IMR-90 (cell line): ENCODE measurements at regions not wholly inside any gene's neighbourhood (a gene's known extent, or its start where the extent isn't known, plus 50 kb on each side); places are given as distances from the start of the nearest gene placed in this dataset.

Experiments
- ATAC-seq: fragments of 200-7000 bp; cut with Tn5 transposase; 2 replicates; pipeline ENCODE4 v1.9.1; 2020; ENCODE audit warnings: low read depth, mild to moderate bottlenecking, moderate library complexity
- BruUV-seq: library from RNA; stranded (reverse); fragments of 400-500 nt; replicated peaks from 2 replicates; lab custom pipeline; 2021; lab: Mats Ljungman, UMichigan
- CTCF ChIA-PET: fragments of 300-600 bp; formaldehyde crosslinking; extraction: SDS; loops from one replicate; lab custom pipeline; 2021; ENCODE audit warnings: antibody characterized with exemption; lab: Yijun Ruan, JAX
- POLR2A ChIA-PET: fragments of 300-600 bp; sonication (Branson Sonifier 250); formaldehyde crosslinking; loops from one replicate; lab custom pipeline; 2022; ENCODE audit warnings: antibody characterized with exemption; ENCODE audit not compliant: unreplicated experiment; lab: Charles Lee
- DNase-seq: peaks from one replicate; pipeline ENCODE4 v3.0.0; 2013
- H2AFZ ChIP-seq: replicated peaks from 2 replicates; pipeline ENCODE3; 2013; ENCODE audit warnings: low read length, mild to moderate bottlenecking; ENCODE audit not compliant: poor library complexity
- H2AK5ac ChIP-seq: 2 replicates; pipeline ENCODE4 v1.6.1; 2013; ENCODE audit warnings: low read depth, low read length, inconsistent platforms
- H2AK9ac ChIP-seq: replicated peaks from 2 replicates; pipeline ENCODE3; 2013; ENCODE audit warnings: mild to moderate bottlenecking, low read depth, low read length, moderate library complexity; ENCODE audit not compliant: poor library complexity
- H2BK120ac ChIP-seq: 2 replicates; pipeline ENCODE4 v1.6.1; 2013; ENCODE audit warnings: low read depth, low read length, inconsistent platforms
- H2BK15ac ChIP-seq: 3 replicates; pipeline ENCODE4 v1.6.1; 2013; ENCODE audit warnings: low read depth, low read length, inconsistent platforms
- H2BK20ac ChIP-seq: 2 replicates; pipeline ENCODE4 v1.6.1; 2013; ENCODE audit warnings: low read depth, mild to moderate bottlenecking, inconsistent platforms, low read length, moderate library complexity
- H2BK5ac ChIP-seq: 2 replicates; pipeline ENCODE4 v1.6.1; 2013; ENCODE audit warnings: mild to moderate bottlenecking, low read depth, low read length, inconsistent platforms; ENCODE audit not compliant: poor library complexity, severe bottlenecking
- H3K14ac ChIP-seq: replicated peaks from 2 replicates; pipeline ENCODE4 v1.6.1; 2013; ENCODE audit warnings: low read depth, low read length, inconsistent platforms
- H3K18ac ChIP-seq: 2 replicates; pipeline ENCODE4 v1.6.1; 2013; ENCODE audit warnings: low read depth, low read length, control low read depth
- H3K23ac ChIP-seq: 2 replicates; pipeline ENCODE4 v1.6.1; 2013; ENCODE audit warnings: low read depth, low read length, inconsistent platforms
- H3K27ac ChIP-seq: 2 replicates; pipeline ENCODE4 v1.5.1; 2013; ENCODE audit warnings: mild to moderate bottlenecking, control low read depth, low read length; ENCODE audit not compliant: insufficient read depth
- H3K27me3 ChIP-seq: 2 replicates; pipeline ENCODE4 v1.6.1; 2013; ENCODE audit warnings: low read length; ENCODE audit not compliant: control insufficient read depth, insufficient read depth
- H3K36me3 ChIP-seq: 2 replicates; pipeline ENCODE4 v1.6.1; 2013; ENCODE audit warnings: low read length, mixed read lengths; ENCODE audit not compliant: control insufficient read depth, insufficient read depth
- H3K4ac ChIP-seq: 2 replicates; pipeline ENCODE4 v1.6.1; 2013; ENCODE audit warnings: low read depth, low read length, inconsistent platforms
- H3K4me1 ChIP-seq: 2 replicates; pipeline ENCODE4 v1.6.1; 2013; ENCODE audit warnings: low read length, mixed read lengths; ENCODE audit not compliant: control insufficient read depth, insufficient read depth
- H3K4me2 ChIP-seq: 2 replicates; pipeline ENCODE4 v1.6.1; 2013; ENCODE audit warnings: low read depth, mild to moderate bottlenecking, control low read depth, low read length, moderate library complexity
- H3K4me3 ChIP-seq: 2 replicates; pipeline ENCODE4 v1.5.1; 2013; ENCODE audit warnings: low read depth, mild to moderate bottlenecking, control low read depth, low read length, moderate library complexity; ENCODE audit not compliant: insufficient read depth
- H3K56ac ChIP-seq: 2 replicates; pipeline ENCODE4 v1.6.1; 2013; ENCODE audit warnings: low read length, inconsistent platforms; ENCODE audit not compliant: insufficient read depth; ENCODE audit errors: extremely low read depth
- H3K79me1 ChIP-seq, 2 experiments: 2 replicates each; pipeline ENCODE4 v1.6.1; 2013; ENCODE audit warnings: low read length in 2 of 2, inconsistent platforms in 1 of 2, low read depth in 1 of 2
- H3K9ac ChIP-seq: 2 replicates; pipeline ENCODE4 v1.6.1; 2013; ENCODE audit warnings: low read depth, low read length, control low read depth
- H3K9me1 ChIP-seq: 2 replicates; pipeline ENCODE4 v1.6.1; 2013; ENCODE audit warnings: low read length, inconsistent platforms; ENCODE audit not compliant: insufficient read depth
- H3K9me3 ChIP-seq: 2 replicates; pipeline ENCODE4 v1.6.1; 2013; ENCODE audit warnings: low read length; ENCODE audit not compliant: control insufficient read depth, insufficient read depth
- H4K20me1 ChIP-seq: 2 replicates; pipeline ENCODE4 v1.6.1; 2013; ENCODE audit warnings: low read length, inconsistent platforms; ENCODE audit not compliant: insufficient read depth
- H4K5ac ChIP-seq: 2 replicates; pipeline ENCODE4 v1.6.1; 2013; ENCODE audit warnings: mild to moderate bottlenecking, low read depth, low read length, control low read depth
- H4K8ac ChIP-seq, 2 experiments: 2 replicates each; pipeline ENCODE4 v1.6.1; 2013; ENCODE audit warnings: low read depth in 2 of 2, low read length in 2 of 2, control low read depth in 1 of 2, inconsistent platforms in 1 of 2
- H4K91ac ChIP-seq: 2 replicates; pipeline ENCODE4 v1.6.1; 2013; ENCODE audit warnings: low read depth, low read length, inconsistent platforms; ENCODE audit not compliant: insufficient read depth
- CHD1 ChIP-seq: IDR thresholded peaks from 2 replicates; pipeline ENCODE4 v1.6.1; 2012; ENCODE audit warnings: low read depth, low read length, improper control_type of control experiment
- FOS ChIP-seq: fragments of 150-350 bp; IDR thresholded peaks from 2 replicates; pipeline ENCODE4 v1.6.1; 2016; ENCODE audit warnings: low read depth, low read length
- NFE2L2 ChIP-seq: fragments of 150-350 bp; IDR thresholded peaks from 2 replicates; pipeline ENCODE4 v1.6.1; 2016; ENCODE audit warnings: low read depth, mild to moderate bottlenecking, low read length
- POLR2A ChIP-seq: IDR thresholded peaks from 2 replicates; pipeline ENCODE4 v1.6.1; 2012; ENCODE audit warnings: mild to moderate bottlenecking, low read depth, low read length
- RAD21 ChIP-seq: IDR thresholded peaks from 2 replicates; pipeline ENCODE4 v1.6.1; 2012; ENCODE audit warnings: low read length, improper control_type of control experiment
- RFX5 ChIP-seq: IDR thresholded peaks from 2 replicates; pipeline ENCODE4 v1.8.0; 2012; ENCODE audit warnings: low read depth, mild to moderate bottlenecking, low read length, moderate library complexity
- WGBS, 2 experiments: methylation state at CpG; one replicate each; pipeline versions ENCODE4 v1.1.5 to v1.1.7; 2013; ENCODE audit warnings: missing lambda C conversion rate in 2 of 2; ENCODE audit not compliant: insufficient read length in 1 of 2; ENCODE audit errors: extremely low coverage in 2 of 2; 5-methylcytosine and 5-hydroxymethylcytosine counted together
- dilution Hi-C: fragments of 300-500 bp; cut with HindIII; formaldehyde crosslinking; loops from one replicate; pipeline ENCODE4 v1.14.3; 2018; ENCODE audit warnings: low sequenced_read_pairs; ENCODE audit not compliant: unreplicated experiment
- in situ Hi-C: fragments of 300-500 bp; cut with MboI; formaldehyde crosslinking; loops from 3 replicates; pipeline ENCODE4 v1.14.3; 2019; ENCODE audit warnings: low sequenced_read_pairs, inconsistent platforms, mixed read lengths
- intact Hi-C: fragments of 100-400 bp; cut with micrococcal nuclease; formaldehyde crosslinking; loops from 2 replicates; pipeline ENCODE4 v1.10.0; 2022
- TF ChIP-seq, protein P1 (sequence below): fragments of 150-350 bp; IDR thresholded peaks from 2 replicates; pipeline ENCODE4 v1.6.1; 2016; ENCODE audit warnings: low read depth, mild to moderate bottlenecking, low read length, moderate library complexity, borderline replicate concordance

DNA sequence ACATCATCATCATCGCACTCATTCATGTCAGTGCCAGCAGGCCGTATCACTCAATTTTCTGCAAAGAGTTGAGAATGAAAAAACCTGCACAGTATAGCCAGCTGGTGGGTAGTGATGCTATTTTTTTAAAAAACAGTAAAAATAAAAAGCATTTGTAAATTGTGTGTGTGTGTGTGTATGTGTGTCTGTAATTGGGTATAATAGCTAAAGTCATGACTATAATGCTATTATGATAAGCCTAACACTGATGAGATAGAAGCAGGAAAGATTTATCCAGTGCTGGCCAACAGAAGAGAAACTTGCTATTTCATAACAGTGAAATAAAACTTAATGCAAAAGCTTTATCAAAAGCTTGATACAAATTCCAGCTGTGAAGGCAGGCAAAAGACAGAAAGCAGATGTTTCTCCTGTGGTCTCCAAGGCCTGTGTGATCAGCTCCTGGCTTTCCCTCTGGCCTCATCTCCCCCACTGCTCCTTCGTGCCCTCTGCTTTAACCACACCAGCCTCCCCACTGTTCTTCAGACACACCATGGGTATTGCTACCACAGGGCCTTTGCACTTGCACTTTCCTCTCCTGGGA lies 206.2 kb upstream of the IRX5 start:
- Histone ChIP-seq H3K23ac (no peak overlapping the region), H3K4me1 (no peaks in the 10 kb centered on the region), H2BK15ac (no peak overlapping the region), H3K79me1 (no peaks in the 10 kb centered on the region), H2BK120ac (no peak overlapping the region), H3K18ac (no peak overlapping the region), H2AFZ (no peak overlapping the region), H3K9ac (no peak overlapping the region), H4K91ac (no peak overlapping the region), H2AK9ac (no peak overlapping the region), H3K56ac (no peak overlapping the region), H3K27me3 (no peaks in the 10 kb centered on the region), H3K36me3 (no peaks in the 10 kb centered on the region), H3K14ac (no peak overlapping the region), H2AK5ac (no peak overlapping the region), H4K20me1 (no peaks in the 10 kb centered on the region), H2BK5ac (no peak overlapping the region), H3K4ac (no peak overlapping the region), H3K4me2 (no peak overlapping the region), H2BK20ac (no peak overlapping the region), H3K27ac (no peak overlapping the region), H4K5ac (no peak overlapping the region), H4K8ac (no peak overlapping the region), H3K9me3 (peaks cover 3% of the 10 kb centered on the region), H3K4me3 (no peak overlapping the region), H3K9me1 (no peaks in the 10 kb centered on the region)
- WGBS, 2 experiments = 0% methylated on average over 1 of the region's 3 CpGs; no CpG with 5 or more reads in 1 of the 2 experiments
- dilution Hi-C loops (no loop called here), intact Hi-C loops (no loop called here), in situ Hi-C loops (no loop called here)
- TF ChIP-seq RFX5 (no peak), FOS (no peak), NFE2L2 (no peak), RAD21 (no peak), CHD1 (no peak), POLR2A (no peak)
- TF ChIP-seq, protein P1, sequence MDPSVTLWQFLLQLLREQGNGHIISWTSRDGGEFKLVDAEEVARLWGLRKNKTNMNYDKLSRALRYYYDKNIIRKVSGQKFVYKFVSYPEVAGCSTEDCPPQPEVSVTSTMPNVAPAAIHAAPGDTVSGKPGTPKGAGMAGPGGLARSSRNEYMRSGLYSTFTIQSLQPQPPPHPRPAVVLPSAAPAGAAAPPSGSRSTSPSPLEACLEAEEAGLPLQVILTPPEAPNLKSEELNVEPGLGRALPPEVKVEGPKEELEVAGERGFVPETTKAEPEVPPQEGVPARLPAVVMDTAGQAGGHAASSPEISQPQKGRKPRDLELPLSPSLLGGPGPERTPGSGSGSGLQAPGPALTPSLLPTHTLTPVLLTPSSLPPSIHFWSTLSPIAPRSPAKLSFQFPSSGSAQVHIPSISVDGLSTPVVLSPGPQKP = no peak
- ATAC-seq (no peak), DNase-seq (no peak)
- ChIA-PET POLR2A (no interaction called here), CTCF (no interaction called here)
- BruUV-seq = no TSS peak
